GM23248 (cell line): ENCODE measurements at regions not wholly inside any gene's neighbourhood (a gene's known extent, or its start where the extent isn't known, plus 50 kb on each side); places are given as distances from the start of the nearest gene placed in this dataset.

Experiments
- EZH2 ChIP-seq: fragments of 200-600 bp; sonication (generic); IDR thresholded peaks from 2 replicates; pipeline ENCODE4 v1.6.1; 2018; ENCODE audit warnings: antibody characterized with exemption, mild to moderate bottlenecking; ENCODE audit not compliant: insufficient read depth, poor library complexity, severe bottlenecking
- EZH2phosphoT487 ChIP-seq: fragments of 200-600 bp; sonication (generic); IDR thresholded peaks from 2 replicates; pipeline ENCODE4 v1.6.1; 2018; ENCODE audit warnings: antibody characterized with exemption, moderate library complexity, mild to moderate bottlenecking, low read depth; ENCODE audit not compliant: insufficient read depth

DNA sequence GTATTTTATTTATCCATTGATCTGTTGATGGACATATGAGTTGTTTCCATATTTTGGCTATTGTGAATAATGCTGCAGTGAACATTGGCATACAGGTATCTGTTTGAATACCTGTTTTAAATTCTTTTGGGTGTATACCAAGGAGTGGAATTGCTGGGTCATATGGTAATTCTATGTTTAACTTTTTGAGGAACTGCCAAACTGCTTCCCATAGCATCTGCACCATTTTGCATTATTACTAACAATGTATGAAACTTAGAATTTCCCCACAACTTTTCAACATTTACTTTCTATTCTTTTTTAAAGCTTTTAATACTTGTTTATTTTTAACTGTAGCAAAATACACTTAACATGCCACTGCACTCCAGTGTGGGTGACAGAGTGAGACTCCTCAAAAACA lies 57.0 kb upstream of the MSN start:
- TF ChIP-seq EZH2 = no peak
- TF ChIP-seq EZH2phosphoT487 = no peak
